ENCODE measurements at regions not wholly inside any gene's neighbourhood (a gene's known extent, or its start where the extent isn't known, plus 50 kb on each side); places are given as distances from the start of the nearest gene placed in this dataset.

DNA sequence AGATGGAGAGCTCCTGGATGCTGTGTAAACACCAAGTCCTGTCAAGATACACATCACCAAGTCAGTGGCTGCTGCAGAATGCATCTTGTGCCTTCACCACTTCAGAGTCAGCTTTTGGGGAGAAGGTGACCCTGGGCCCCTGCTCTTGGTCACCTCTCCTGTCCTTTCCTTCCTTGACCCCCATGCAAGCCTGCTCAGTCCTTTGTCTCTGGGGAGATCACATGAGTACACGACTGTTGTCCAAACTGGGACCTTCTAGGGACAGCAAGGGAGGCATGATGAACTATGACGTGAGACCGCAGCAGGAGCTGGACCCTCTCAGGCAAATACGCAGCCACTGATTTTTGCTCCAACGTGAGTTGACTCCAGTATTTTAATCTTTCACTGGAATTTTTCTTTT lies 706.9 kb upstream of the ID2 start:
- no peaks in the 10 kb centered on the region for H3K27me3 ChIP-seq (replicated peaks; ENCODE audit: control insufficient read depth, insufficient read depth, low read length)
- H3K36me3 Mint-ChIP-seq (ENCODE audit: insufficient read depth, unreplicated experiment): no peaks in the 10 kb centered on the region
- peaks cover 17% of the 10 kb centered on the region for H3K27me3 Mint-ChIP-seq (ENCODE audit: insufficient read depth, unreplicated experiment)
- POLR2A ChIA-PET: no interaction called here
- no peaks in the 10 kb centered on the region for H3K36me3 ChIP-seq (ENCODE audit: control insufficient read depth, insufficient read depth, low read length)
- H3K4me1 ChIP-seq: no peaks in the 10 kb centered on the region
- intact Hi-C loops (cut with micrococcal nuclease; ENCODE audit: unreplicated experiment): no loop called here
- H3K4me3 ChIP-seq (ENCODE audit: low read depth, low read length): no peak overlapping the region
- no TSS peak for BruUV-seq (replicated peaks)
- H3K9me3 Mint-ChIP-seq (ENCODE audit: unreplicated experiment): no peaks in the 10 kb centered on the region
- no peak overlapping the region for H3K4me3 Mint-ChIP-seq (ENCODE audit: unreplicated experiment)
- H3K27ac Mint-ChIP-seq (ENCODE audit: unreplicated experiment): no peak overlapping the region
- H3K4me1 Mint-ChIP-seq (ENCODE audit: low read depth, unreplicated experiment): no peaks in the 10 kb centered on the region
- TF ChIP-seq CTCF (IDR thresholded peaks at IDR 0.05; ENCODE audit: insufficient read depth in 1 of 2, low read depth in 1 of 2, low read length in 1 of 2, severe bottlenecking in 1 of 2, unreplicated experiment in 1 of 2): no peak
- CTCF ChIA-PET: no interaction called here
- no peak for DNase-seq
- no peaks in the 10 kb centered on the region for H3K9me3 ChIP-seq

DNA sequence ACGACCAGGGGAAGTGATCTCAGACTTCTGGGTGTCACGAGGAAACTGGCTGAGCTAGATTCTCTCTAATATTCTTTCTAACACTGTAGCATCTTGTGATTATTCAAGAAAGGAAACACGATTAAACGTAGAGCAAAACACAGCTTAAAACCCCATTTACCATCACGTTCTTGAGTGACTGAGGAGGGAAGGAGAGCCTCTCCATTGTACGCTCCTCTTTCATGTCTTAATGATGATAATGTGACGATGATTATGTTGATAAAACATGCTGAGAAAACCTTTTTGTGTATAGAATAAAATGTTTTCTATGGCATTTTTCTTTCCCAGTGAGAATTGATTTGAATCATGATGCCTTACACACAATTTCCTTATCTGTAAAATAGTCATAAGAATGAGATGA lies 705.6 kb upstream of the ID2 start:
- no TSS peak for BruUV-seq (replicated peaks)
- H3K4me3 ChIP-seq (ENCODE audit: low read depth, low read length): no peak overlapping the region
- DNase-seq: no peak
- no peaks in the 10 kb centered on the region; the same call in 1 of the 2 replicates for H3K9me3 ChIP-seq
- intact Hi-C loops (cut with micrococcal nuclease; ENCODE audit: unreplicated experiment): no loop called here
- CTCF ChIA-PET: no interaction called here
- H3K9me3 Mint-ChIP-seq (ENCODE audit: unreplicated experiment): no peaks in the 10 kb centered on the region
- no peaks in the 10 kb centered on the region for H3K4me1 Mint-ChIP-seq (ENCODE audit: low read depth, unreplicated experiment)
- H3K27ac Mint-ChIP-seq (ENCODE audit: unreplicated experiment): no peak overlapping the region
- H3K27me3 ChIP-seq (replicated peaks; ENCODE audit: control insufficient read depth, insufficient read depth, low read length): no peaks in the 10 kb centered on the region
- H3K36me3 ChIP-seq (ENCODE audit: control insufficient read depth, insufficient read depth, low read length): no peaks in the 10 kb centered on the region
- H3K4me3 Mint-ChIP-seq (ENCODE audit: unreplicated experiment): no peak overlapping the region
- peaks cover 15% of the 10 kb centered on the region for H3K27me3 Mint-ChIP-seq (ENCODE audit: insufficient read depth, unreplicated experiment)
- H3K4me1 ChIP-seq: no peaks in the 10 kb centered on the region
- POLR2A ChIA-PET: no interaction called here
- no peak for TF ChIP-seq CTCF (IDR thresholded peaks at IDR 0.05; ENCODE audit: insufficient read depth in 1 of 2, low read depth in 1 of 2, low read length in 1 of 2, severe bottlenecking in 1 of 2, unreplicated experiment in 1 of 2)
- no peaks in the 10 kb centered on the region for H3K36me3 Mint-ChIP-seq (ENCODE audit: insufficient read depth, unreplicated experiment)

DNA sequence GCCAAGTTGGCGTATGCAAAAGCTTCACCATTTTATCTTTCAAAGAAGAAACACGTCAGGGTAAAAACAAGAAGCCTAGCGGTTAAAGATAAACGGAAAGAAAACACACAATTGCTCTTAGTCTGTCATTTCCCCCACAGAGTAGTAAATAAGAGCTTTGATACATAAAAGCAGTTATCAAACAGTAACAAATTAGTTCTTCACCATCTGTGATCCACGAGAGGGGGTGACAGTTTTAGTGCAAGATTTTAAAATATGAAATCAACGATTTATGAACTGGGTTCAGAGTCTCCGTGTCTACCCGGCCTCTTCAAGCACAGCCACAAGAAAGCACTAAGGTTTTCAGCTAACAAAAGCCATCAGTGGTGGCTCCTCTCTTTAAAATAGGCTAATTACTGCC lies 703.9 kb upstream of the ID2 start:
- H3K9me3 Mint-ChIP-seq (ENCODE audit: unreplicated experiment): no peaks in the 10 kb centered on the region
- BruUV-seq (replicated peaks): no TSS peak
- intact Hi-C loops (cut with micrococcal nuclease; ENCODE audit: unreplicated experiment): no loop called here
- Histone ChIP-seq H3K4me1 (no peaks in the 10 kb centered on the region), H3K9me3 (peaks cover 6% of the 10 kb centered on the region), H3K27me3 (replicated peaks; ENCODE audit: control insufficient read depth, insufficient read depth, low read length) (no peaks in the 10 kb centered on the region), H3K36me3 (ENCODE audit: control insufficient read depth, insufficient read depth, low read length) (no peaks in the 10 kb centered on the region), H3K4me3 (ENCODE audit: low read depth, low read length) (no peak overlapping the region)
- no peaks in the 10 kb centered on the region for H3K36me3 Mint-ChIP-seq (ENCODE audit: insufficient read depth, unreplicated experiment)
- peaks cover 11% of the 10 kb centered on the region for H3K27me3 Mint-ChIP-seq (ENCODE audit: insufficient read depth, unreplicated experiment)
- ChIA-PET POLR2A (no interaction called here), CTCF (no interaction called here)
- H3K4me3 Mint-ChIP-seq (ENCODE audit: unreplicated experiment): no peak overlapping the region
- no peak for DNase-seq
- TF ChIP-seq CTCF (IDR thresholded peaks at IDR 0.05; ENCODE audit: insufficient read depth in 1 of 2, low read depth in 1 of 2, low read length in 1 of 2, severe bottlenecking in 1 of 2, unreplicated experiment in 1 of 2): no peak
- H3K4me1 Mint-ChIP-seq (ENCODE audit: low read depth, unreplicated experiment): no peaks in the 10 kb centered on the region
- no peak overlapping the region for H3K27ac Mint-ChIP-seq (ENCODE audit: unreplicated experiment)

Measured in Caco-2 (cell line).